DMS53 (cell line): ENCODE measurements at regions not wholly inside any gene's neighbourhood (a gene's known extent, or its start where the extent isn't known, plus 50 kb on each side); places are given as distances from the start of the nearest gene placed in this dataset.
A peak's percentile ranks its signal among the peaks of the same experiment; 100 is the strongest.
"Not testable (repeated sequence)": the region's sequence is repeated elsewhere in the genome, so short reads cannot be mapped to it uniquely, and the experiment has no call there.

Experiments used
- DNase-seq: peaks from one replicate; lab custom pipeline; 2025; lab: John Stamatoyannopoulos, UW

- DNase-seq, result no peak
Observed at GRCh38 chr10:84571146-84571545, 242.8 kb downstream of the CCSER2 start.

DNA sequence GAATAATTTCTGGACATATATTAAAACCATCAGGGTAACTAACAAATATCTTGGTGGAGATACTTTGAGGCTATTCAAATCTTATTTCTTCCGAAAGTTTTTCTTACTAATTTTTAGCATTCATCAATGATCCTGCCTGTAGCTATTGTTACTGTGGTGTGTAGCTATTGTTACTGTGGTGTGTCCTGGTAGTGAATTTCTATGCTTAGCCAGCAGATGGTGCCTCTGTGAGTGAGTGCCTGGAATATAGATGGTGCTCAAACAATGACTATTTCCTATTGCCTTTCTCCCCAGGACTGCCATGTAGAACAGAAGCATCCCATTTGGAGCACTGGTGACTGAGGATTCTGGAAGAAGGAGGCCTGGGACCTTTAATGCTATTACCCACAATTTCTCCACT is 245.7 kb downstream of the CCSER2 start:
- peak; percentile 18 for DNase-seq

GRCh38 chr10:84581976-84582375 is 253.6 kb downstream of the CCSER2 start:
- no peak for DNase-seq

DNA sequence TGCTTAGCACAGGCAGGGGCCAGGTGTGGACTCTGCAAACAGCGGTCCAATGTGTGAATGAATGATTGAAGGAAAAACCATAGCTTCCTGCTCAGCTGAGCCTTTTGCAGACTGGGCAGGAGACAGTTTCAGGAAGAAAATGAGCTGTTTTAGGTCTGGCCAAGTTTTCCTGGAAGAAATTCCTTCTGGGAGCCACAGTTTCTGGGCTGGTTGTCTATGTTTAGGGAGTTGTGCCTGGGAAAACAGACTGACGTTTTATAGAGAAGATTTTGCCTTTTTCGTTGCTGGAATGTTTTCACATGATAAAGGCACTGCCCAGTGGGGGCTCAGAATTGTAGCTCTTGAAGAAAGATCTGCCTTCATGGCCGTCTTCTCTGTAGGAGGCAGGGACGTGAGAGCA is 255.1 kb downstream of the CCSER2 start:
- no peak for DNase-seq

DNA sequence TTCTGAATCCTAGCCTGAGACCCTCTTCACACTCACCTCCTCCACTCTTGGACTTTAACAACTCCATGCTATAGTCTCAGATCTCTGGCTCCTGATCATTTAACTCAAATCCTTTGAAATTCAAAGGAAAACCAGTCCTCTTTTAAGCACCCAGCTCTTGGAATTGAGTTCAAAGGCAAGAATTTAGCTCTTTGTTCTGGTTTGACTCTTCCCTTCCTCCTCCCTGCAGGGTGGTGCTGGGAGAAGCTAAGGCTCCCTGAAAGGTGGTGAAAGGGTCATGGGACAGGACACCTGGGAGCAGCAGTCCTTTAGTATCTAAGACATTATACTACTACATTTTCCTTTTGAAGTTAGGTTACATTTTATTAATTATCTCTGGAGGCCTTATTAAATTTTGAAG is 259.4 kb downstream of the CCSER2 start:
- no peak for DNase-seq

- DNase-seq, result no peak
Observed at GRCh38 chr10:84588426-84588825, 260.0 kb downstream of the CCSER2 start.

GRCh38 chr10:84588971-84589370 is 260.6 kb downstream of the CCSER2 start:
- no peak for DNase-seq

DNA sequence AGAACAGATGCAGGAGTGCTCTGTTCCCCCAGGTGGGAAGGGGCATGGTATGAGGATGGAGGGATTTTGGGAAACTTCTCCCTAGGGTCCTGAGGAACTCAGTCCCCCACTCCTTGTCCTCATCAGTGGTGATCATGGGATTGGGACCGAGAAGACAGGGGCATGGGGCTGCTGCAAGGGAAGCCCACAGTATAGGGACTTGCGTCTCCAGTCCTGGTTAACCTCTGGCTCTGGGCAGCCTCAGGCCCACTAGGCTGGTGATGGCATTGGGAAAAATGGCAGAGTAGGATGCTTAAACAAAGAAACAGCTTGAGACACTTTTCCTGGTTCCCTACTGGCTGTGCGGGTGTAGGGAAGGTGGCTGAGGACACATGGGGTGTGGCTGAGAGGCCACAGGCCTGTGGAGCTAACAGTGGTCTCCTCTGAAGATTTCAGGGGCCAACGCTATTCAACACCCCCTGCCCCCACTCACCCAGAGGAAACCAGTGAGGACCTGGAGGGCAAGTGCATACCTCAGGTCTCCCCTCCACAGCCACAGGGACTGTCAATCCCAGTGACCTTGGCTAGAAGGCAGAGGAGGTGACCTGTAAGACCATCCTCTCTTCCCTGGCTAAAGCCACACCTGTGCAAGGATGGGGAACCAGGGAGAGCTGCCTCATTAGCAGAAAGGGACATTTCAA is 261.3 kb downstream of the CCSER2 start:
- DNase-seq, result no peak

GRCh38 chr10:84590327-84591193 is 262.2 kb downstream of the CCSER2 start:
- DNase-seq, result no peak

DNA sequence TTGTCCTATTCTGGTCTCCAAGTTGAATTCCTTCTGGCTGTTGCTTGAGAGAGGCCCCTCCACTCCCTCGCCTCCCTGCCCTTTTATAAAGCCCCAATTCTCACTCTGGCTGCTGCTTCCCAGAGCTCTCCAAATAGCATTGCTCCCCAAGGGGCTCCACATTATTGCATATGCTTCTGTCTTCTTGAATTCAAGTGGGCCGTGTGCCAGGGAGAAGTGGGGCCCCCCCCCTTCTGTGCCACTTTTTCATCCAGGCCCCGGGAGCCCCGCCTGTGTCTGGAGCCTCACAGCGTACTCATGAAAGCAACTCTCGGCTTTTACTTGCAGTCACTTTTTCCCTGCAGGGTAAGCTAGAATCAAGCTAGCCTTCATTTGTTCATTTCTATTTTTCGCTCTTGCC is 265.1 kb downstream of the CCSER2 start:
- DNase-seq, result no peak

DNA sequence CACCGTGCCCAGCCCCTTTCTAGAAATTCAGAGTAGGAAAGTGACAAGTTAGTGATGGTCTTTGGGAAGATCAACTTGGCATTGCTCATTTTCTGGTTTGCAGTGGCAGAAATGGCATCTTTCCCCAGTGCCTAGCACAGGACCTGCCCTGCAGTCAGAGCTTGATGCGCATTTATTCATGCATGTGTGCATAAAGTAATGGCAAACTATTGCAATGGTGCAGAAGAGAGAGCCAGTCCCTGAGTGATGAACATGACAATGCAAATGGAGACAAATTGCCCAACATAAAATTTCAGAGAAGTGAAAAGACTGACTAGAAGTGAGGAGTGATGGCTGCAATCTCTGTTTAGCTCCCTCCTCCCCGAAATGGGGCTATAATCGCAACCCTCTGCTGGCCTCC is 268.2 kb downstream of the CCSER2 start:
- DNase-seq, result no peak

GRCh38 chr10:84599254-84599653 is 270.9 kb downstream of the CCSER2 start:
- no peak for DNase-seq

GRCh38 chr10:84600947-84601346 is 272.6 kb downstream of the CCSER2 start:
- DNase-seq, result no peak

DNA sequence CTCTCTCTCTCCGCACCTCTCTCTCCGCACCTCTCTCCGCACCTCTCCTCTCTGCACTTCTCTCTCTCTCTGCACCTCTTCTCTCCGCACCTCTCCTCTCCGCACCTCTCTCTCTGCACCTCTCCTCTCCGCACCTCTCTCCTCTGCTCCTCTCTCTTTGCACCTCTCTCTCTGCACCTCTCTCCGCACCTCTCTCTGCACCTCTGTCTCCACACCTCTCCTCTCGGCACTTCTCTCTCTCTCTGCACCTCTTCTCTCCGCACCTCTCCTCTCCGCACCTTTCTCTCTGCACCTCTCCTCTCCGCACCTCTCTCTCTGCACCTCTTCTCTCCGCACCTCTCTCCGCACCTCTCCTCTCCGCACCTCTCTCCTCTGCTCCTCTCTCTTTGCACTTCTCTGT is 274.2 kb downstream of the CCSER2 start:
- DNase-seq, result not testable (repeated sequence)

- DNase-seq, result no peak
Observed at GRCh38 chr10:84603971-84604370, 275.6 kb downstream of the CCSER2 start.

- no peak for DNase-seq
Observed at GRCh38 chr10:84605802-84606201, 277.4 kb downstream of the CCSER2 start.

DNA sequence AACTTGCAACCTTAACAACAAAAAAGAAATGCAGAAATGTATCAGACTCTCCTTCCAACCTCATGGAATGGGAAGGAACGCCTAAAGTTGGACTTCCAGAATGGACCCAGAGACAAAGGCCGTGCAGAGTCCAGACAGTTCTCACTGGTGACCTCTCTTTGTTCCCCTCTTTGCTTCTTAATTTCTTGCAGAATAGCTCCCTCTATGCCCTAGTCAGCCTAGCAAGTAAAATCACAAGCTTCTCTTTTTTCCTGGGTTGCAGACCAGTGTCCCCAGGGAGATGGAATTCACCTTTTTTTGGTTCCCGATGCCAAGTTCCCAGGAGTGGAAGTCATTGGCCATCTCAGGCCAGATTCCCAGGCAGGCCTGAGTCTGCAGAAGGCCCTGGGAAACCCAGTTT is 278.0 kb downstream of the CCSER2 start:
- DNase-seq, result no peak

DNA sequence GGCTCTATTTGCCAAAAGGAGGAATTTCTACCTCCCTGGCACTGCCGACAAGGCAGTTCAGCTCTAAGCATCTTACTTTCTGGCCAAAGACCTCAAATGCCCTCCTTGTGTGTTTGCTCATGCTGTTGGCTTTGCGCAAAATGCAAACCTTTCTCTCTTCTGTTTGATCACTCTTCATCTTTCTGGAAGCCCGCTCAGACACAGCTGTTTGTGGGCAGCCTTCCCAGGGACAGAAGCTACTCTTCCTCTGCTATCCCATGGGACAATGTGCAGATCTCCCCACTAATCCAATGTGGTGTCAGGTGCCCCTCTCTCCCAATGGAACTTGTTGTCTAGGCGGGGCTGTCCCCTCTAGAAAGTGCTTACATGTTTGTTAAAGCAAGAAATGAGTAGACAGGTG is 278.7 kb downstream of the CCSER2 start:
- DNase-seq, result no peak

DNA sequence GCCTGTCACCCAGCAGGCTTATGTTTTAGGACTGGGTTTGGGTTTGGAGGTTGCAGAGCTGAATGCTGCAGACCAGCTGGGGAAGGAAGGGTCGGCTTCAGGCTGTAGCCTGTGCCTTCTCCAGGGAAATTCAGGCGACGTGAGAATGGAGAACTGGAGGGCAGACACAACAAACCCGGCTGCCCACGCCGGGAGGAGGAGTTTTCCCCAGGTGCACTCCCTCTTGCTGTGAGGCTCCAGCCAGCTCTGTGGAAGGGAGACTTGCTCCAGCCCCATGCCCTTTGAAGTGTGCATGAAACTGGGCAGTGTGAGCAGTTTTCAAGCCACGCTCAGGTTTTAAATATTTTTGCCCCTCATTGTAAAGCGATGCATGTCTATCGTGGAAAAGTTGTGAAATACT is 279.1 kb downstream of the CCSER2 start:
- DNase-seq, result no peak

DNA sequence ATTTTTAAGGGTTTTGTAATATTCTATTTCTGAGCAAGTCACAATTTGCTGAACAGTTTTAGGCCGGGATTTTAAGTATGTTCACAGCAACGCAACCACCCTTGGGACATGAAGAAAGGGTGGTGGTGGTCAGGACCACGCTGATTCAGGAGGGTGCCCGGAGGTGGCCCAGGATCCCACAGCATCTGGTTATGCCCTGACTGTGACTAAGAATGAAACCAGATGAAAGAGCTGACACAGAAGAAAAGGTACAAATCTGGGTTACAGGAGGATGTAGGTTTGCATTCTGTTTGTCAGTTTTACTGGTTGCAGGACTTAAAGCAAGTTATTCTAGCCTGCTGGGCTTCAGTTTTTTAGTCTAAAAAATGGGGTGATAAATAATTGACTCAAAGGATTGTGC is 279.7 kb downstream of the CCSER2 start:
- DNase-seq, result no peak

GRCh38 chr10:84613336-84614021 is 285.1 kb downstream of the CCSER2 start:
- peak; percentile 94 for DNase-seq

DNA sequence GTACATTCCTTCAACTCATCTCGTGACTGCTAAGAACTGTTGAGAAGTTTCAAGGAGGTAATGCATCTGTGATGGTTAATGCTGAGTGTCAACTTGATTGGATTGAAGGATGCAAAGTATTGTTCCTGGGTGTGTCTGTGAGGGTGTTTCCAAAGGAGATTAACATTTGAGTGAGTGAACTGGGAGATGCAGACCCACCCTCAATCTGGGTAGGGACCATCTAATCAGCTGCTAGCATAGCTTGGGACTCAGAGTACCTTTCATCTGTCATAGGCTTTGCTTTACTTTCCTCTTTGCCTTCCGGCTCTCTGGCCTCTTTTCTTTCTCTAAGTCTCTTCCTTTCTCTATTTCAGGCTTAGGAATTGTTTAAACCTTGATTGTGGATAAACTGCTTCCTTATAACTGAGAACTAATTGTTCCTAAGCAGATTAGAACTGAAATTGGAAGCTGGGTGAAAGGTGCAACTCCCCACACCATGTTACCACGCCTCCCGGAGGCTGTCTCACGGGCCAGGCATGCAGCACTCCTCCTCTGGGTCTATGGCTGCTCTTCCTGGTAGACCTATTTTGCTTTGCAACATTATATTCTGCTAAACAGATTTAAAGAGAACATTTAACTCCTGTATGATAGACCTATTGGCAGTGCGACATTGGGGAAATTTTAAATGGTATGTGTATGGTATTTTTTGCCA is 298.2 kb downstream of the CCSER2 start:
- DNase-seq, result no peak
